Stimulated activated CD4-positive, alpha-beta T cell treated with anti-CD3 and anti-CD28 coated beads, Interleukin-1b, Interleukin-23, amount 100 ng/mL, for 1 hour (primary cell): ENCODE measurements at regions not wholly inside any gene's neighbourhood (a gene's known extent, or its start where the extent isn't known, plus 50 kb on each side); places are given as distances from the start of the nearest gene placed in this dataset.

Source experiments
- DNase-seq, 2 donors: peaks; one replicate each; pipeline ENCODE4 v3.0.0-alpha.2; 2020; ENCODE audit warnings: low read depth in 2 of 2

DNA sequence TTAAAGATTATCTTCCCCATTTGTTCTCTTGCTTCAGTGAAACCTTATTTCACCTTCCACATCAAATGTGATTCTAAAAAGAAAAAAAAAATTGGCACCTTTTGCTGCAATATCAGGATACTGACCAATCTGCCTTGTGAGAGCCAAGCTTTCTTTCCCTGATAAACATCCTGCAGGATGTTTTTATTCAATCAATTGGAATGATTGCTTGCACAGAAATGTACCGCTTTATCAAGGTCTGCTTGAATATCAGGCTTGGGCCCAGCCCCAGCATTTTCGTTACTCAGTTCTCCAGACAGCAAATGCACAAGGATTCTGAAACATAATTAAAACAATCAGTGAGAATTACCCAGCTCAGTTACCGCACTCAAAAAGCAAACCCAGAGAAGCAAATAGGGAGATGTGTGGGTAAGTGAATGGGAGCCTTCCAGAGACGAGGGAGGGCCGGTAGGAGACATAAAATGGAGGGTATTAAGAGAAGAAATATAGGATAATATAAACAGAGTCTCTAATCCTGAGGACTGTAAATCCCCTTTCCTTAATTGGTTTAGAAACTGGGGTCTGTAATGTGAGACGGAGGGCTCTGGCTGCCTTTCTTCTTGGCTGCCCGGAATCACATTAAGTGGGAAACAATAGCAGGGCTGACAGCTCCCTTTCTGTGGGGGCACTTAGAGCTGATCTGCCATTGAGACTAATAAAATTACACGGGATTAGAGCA lies 291.8 kb downstream of the ICOS start:
- DNase-seq, result no peak

DNA sequence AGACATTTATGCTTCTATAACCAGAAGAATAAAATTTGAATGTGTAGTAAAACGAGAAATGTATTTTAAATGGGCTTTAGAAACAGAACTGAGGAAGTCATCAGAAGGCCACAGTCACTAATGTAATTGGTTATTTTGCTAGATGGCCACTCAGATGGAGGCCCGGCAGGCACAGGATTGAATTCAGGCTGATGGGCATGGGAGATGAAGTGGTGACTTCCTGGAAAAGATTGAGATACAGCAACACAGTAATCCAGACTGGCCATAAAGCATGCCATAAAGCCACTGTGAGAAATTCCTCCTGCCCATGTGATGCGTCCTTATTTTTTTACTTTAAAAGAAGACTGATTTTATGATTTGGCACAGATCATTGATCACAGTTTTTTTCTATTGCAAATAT lies 297.7 kb downstream of the ICOS start:
- no peak for DNase-seq

DNA sequence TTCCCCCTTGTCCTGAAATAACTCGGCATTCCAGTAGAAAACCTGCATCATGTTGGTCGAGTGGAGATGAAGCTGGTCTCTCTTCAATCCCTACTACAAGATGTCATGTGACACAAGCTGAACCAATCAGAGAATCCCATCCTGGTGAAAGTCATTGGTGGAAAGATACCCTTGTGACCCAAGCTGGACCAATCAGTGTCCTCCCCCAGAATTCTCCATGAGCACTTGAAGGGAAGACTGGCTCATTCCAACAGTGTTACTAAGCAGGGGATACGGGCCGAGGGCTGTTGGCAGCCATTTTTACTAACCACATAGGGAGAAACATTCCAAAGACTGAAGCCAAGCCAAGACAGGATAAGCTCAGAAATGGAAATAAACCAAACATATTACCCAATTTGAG lies 298.3 kb downstream of the ICOS start:
- DNase-seq, result no peak

DNA sequence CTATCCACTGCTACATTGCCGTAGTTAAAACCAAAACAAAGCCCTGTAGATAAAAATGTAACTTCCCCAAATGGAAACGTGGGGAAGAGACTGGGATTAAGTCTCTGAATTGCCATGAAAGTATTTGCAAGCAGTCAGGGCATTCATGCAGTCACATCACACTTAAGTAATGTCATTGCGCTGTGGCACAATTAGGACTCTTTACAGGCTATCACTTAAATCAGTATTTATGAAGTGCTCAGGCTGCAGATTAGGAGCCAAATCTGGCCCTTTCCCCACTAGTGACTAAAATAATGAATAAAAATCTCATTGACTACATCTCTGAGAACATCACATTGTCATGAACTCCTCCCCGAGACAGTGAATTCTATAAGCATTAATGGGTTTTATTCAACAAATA lies 300.9 kb downstream of the ICOS start:
- DNase-seq, result no peak

DNA sequence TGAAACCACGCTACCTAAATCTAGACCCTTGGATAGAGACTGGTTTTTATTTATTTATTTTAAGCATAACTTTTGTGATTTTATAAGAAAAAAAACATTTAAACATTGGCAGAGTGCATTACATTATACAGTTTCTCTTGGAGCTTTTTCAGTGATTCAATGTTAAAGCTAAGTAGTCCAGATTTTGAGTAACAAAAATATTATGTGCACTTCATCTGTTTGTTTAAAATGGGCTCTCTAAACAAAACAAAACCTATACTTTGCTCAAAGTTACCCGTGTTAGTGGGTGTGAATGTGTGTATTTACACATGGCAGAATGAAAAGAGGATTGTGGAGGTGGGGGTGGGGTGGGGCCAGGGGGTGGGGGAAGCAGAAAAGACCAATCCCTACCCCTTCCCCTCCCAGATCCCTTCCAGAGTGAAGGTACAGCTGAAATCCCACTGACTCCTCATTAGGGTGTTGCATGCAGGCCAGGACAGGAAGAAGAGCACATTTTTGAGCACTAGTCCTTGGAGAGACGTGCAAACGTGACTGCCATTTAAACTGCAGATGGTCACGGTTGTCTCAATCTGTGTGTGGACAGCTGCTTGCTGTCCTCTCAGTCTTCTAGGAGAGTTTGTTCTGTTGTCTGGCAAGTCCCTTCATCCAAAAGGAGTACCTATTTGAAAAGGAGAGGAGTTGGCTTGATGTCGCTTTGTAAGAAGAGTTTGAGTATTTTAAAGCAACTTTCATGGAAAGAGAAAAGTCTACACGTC lies 303.0 kb downstream of the ICOS start:
- no peak for DNase-seq

DNA sequence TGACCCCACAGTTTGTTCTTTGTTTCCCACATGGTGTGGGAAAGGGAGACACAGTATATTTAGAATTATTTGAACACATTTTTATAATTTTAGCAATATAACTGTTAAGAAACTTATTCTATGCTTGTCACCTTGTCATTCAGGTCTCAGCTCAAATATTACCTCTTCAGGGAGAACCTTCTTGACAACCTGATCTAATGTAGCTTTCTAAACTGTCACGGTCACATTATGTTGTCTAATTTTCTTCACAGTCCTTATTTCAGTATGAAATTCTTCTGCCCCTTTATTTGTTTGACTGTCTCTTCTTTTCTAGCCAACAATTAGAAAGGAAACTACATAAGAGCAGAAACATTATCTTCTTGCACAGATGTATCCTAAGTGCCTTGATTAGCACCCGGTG lies 304.3 kb upstream of the PARD3B start:
- DNase-seq, result no peak

DNA sequence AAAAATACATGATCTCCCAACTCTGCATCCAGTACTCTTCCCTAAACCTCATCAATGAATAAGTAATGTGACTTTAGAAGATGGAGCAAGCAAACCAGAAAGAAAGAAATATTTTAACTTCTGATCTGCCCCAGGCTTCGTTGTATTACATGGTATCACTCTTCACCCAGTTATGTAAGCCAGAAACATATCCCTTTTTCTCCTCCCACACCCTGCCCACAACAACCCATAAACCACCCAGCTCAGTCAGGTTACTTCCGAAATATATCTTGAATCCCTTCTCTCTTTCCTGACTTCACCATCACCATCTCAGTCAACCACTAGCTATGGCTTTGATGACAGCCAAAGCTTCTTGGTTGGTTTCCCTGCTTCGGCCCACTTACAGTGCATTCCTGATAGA lies 295.8 kb upstream of the PARD3B start:
- no peak for DNase-seq

DNA sequence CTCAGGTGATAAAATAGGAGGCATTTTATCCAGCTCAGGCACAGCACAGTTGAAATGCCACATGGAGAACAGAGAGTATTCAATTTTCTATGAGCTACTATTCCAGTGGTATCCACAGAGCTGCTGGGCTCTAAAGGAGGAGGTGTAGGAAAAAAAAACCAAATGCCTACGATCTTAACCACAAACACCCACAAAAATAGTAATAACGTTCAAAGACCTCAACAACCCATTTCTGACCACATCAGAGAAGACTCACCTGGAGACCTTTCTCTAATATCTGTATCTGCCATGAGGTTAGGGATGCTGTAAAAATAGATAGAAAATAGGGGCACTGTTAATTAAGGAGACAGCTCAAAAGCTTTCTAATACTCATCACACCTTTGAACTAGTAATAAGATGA lies 294.6 kb upstream of the PARD3B start:
- DNase-seq, result no peak

DNA sequence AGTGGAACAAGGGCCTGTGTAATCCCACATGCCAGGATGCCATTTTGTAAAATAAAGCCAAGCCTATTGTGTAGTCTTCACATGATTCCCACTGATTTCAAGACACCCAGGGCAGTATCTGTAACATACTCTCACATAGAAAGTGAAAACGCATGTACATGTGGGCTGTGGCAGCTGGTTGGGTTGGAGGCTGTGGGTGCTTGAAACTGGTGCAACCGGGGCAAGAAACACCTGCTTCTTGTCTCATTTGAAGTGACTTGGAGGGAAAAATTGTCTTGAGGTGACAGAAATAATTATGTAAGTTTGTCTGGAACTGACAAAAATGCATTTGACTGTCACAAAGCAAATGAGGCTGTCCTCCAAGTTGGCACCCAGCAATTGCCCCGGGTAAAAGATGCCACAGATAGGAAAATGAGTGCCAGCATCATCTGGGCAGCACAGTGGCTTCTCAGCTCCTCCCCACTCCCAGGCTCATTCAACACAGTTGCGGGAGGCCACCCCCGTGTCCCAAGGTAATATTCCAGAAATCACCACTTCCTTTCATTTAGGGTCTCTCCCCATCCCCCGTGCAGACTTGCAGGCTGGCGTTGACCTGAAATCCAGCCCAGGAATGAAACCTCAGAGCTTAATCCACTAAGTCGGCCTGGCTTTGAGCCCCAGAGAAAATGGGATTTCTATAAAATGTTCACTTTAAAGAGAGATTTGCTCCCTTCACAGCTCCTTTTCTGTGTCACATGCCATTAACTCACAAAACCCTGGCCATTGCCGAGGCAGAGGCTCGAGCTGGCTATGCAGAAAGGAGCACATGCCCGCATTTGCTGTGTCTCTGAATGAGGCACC lies 293.9 kb upstream of the PARD3B start:
- no peak for DNase-seq

DNA sequence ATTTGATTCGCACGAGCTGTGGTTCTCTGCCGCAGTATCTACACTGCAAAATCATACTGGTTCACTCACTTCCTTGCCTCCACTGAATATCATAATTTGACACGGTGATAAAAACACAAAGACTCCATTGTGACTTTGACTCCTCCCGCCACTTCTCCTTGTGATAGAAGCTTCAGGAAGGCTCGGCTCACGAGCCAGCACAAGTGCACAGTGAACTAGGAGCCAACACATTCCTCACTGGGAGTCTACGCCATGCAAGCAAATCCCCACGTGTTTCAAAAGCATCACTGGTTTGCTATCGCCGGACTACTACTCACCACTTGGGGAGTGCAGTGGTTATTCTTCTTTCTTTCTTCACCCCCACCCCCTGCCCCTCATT lies 293.3 kb upstream of the PARD3B start:
- DNase-seq, result no peak

DNA sequence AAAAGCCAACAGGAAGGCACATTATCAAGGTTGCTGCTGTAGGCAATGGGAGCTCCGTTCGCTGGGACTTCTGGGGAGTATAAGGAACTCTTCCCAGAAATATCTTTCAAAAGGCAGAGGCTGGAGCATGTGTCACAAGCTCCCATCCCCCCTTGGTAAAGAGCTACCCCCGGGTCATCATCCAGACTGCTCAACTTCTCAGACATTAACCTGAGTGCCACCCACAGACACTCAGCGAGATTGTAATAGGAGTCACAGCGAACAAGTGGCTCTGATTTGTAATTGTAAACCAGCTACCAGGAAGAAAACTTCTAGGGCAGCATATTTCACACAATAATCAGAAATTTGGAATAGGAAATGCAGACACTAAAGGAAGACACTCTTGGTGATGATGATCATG lies 290.2 kb upstream of the PARD3B start:
- DNase-seq, result no peak

DNA sequence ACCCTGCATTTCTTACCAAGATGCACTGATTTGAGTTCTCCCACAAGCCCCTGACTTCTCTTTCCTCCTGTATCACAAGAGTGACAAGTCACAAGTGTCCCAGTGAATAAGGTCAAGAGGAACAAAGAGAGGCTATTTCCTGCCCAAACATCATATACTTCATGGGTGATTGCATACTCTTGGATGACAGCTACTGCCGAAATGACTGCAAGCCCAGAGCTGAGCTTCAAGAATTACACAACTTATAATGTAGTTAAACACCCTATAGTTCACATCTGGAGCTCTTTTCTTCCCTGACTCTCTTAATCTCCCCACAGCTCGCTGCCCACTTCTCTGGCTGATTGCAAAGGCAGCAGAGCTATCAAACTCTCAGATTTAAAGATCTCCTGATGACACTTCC lies 289.7 kb upstream of the PARD3B start:
- DNase-seq, result no peak

DNA sequence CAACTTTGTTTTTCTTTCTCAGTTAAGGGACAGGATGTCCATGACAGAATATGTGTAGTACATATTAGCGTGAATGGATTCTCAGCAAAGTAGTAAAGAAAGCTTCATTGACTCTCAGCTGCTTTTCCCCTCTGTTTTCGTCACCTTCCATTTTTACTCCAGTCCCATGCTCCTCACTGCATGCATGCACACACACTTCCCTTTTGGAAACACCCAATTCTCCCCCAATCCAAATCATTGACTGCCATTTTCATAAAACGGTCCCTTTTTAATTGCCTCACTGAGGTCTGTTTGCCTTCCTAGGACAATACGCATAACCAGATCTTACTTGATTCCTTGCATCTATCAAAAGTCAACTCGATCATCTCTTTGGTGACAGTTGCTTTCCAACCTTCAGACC lies 287.5 kb upstream of the PARD3B start:
- no peak for DNase-seq

DNA sequence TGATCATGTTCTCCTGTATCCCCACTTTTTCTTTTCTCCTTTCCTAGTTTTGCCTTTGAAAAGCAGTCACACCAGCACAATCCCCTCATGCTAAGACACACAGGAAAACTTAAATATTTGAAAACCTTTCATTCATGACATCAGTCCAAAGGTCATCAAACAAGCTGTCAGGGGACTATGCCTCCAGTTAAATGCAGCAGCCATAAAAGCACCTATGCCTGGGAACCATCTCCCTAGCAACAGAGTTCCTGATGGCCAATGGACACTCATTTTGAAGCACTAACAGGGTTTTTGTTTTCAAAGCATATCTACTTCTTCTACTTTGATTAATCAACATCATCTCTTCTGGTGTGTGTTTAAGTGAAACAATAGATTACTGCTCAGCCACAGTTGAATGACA lies 286.4 kb upstream of the PARD3B start:
- no peak for DNase-seq

DNA sequence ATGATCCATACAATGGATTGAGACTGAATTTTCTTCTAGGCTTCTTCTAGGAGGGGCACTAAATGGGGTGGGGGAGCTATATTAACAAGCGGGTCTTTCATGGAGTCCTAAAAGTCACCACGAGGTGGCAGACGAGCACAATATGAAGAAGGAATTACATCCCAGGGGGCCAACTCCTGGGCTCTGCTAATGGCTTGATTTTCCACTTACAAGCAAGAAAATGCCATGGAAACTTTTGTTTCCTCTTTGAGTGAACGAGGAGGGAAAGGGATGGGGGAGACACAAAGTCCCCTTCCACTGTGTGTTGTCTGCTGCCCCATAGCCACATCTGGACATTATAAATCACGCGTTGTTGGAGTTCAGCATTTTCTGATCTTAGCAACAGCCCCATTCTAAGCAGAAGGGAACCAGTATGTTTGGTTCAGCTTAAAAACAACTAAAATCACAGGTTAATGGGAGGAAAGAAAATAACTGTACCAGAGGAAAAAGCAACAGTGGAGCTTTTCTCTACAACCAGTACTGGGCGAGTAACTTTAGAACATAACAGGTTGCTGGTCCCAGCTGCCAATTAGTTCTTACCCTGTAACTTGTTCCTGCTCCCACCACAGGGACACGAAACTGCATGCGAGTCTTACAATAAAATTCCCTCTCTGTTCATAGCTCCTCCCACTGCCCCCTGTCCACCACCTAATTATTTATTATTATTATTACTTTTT lies 285.0 kb upstream of the PARD3B start:
- peak in 1 of 2 donors; percentile 1 for DNase-seq

DNA sequence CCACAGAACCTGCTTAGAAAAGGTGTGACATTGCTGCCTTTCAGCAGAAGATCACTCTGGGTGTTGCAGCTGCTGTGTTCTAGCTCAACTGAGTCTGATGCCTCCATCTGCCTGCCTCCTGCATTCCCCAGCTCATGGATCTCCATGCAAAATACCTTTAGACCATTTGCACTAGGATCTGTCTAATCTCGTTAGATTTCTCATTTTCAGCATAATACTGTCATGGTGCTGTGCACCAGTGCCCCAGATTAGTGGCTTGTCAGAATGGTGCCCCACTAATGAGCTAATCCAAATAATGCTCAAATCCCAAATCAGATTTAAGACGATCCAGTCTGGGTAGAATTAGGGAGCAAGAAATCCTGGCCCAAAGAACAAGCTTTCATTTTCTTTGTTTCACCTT lies 284.4 kb upstream of the PARD3B start:
- DNase-seq, result no peak

DNA sequence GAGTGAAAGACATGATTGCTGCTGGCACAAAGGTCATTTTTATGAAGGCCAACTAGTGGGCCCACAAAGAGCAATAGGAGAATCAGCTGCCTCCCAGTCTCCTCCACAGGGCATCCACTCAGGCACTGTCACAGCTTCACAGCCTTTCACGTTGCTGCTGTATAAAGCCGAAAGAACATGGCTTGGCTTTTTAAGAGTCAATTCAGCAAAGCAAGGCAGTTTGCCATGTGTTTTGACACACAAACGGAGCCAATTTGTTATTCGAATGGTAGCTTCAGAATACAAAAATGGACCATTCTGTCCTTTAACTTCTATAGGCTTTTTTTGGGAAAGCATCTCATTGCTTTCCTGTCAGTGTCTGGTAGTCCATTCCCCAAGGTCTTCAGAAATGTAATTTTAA lies 283.4 kb upstream of the PARD3B start:
- no peak for DNase-seq

DNA sequence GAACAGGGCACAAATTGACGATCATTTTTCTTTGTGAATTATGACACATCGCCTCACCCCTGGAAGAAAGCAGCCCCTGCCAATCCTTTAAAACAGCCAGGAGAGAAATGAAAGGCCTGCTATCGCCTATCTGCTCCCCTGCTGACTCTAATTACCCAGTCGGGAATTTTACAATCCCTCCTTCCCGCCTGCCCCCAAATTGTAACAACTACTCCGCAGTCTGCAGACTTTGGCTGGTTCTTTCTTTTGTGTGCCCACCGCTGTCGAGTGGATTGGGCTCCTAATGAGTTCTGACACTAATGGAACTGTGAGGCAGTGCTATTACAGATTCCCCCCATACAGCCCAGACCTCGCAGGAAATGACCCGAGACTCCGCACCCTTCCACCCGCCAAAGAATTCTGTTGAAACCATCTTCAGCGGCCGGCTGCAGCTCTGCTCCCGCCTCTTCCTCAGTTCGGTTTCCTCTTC lies 281.2 kb upstream of the PARD3B start:
- DNase-seq, result no peak

DNA sequence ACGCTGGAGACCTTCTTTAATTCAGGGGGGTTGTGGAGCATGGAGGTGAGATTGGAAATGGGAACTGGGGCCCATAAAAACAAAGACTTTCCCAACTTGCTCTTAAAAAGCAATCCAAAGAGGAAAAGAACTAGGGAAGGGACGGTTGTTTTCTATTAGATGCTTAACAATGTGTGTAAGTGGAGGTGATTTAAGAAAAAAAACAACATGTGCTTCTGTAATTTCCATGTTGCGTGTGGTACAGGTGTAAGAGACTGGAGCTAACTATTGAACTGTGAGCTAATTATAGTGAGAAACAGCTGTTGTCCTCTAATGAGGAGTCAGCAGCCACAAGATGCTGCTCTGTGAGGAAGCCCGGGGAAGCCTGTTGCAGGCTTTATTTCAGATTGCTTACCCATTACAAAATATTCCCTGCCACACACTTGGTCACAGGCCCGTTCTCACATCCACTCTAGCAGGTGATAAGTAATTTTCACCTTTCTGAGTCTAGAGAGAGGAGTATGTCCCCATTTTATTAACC lies 280.6 kb upstream of the PARD3B start:
- no peak for DNase-seq

DNA sequence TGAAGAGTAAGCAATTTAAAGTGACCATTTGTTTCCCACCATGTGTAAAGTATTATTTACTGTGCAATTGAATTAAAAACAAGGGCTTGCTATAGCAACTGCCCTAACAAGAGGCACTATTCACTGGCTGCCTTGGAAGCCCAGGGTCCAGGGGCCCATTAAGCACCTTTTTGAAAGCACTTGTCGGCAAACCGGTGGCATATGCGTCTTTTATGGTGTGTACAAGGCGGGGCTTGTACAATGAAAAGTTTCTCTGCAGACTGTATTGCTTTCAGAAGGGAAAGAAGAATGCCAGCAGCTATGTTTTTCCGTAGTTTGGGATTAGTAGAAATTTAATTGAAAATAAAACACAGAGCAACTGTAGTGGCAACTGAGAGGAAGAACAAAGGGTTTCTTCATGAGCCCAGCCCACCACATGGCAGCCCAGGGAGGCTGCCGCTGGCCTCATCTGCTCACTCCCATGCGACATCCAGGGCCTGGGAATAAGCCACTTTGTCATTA lies 279.5 kb upstream of the PARD3B start:
- no peak for DNase-seq

DNA sequence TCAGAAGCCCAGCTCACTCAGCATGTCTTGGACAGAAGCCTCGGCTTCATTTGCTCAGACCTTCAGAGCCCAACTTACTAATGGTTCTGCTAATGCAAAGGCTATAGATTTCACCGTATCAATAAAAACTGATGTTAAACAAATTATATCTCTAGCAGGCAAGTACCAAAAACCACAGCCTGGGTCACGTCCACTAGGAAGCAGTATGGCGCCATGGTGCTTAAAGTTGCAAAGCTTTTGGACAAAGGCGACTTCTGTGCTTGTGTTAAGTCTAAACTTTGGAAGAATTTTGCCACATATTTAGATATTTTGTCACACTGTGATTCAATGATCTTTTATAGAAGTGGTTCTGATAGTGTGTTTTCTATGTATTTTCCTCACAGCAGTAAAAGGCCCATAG lies 276.8 kb upstream of the PARD3B start:
- no peak for DNase-seq

DNA sequence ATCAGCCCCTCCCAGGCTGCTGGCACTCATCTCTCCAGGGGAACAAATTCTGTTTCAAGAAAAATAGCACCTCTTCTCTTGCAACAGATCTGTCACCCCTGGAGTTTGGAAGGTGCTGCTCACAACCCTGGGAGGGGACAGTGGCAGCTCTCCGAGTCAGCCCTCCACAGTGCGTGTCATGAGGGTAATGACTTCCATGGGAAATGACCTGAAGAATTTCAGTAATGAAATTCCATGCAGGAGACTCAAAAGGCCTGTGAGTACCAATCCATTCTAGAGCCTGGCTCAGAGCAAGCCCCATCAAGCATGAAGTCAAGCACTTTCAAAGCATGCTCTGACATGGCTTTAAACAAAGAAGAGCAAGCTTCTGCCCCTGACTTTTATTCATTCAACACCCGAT lies 276.3 kb upstream of the PARD3B start:
- no peak for DNase-seq
